A673 (cell line): ENCODE measurements at regions not wholly inside any gene's neighbourhood (a gene's known extent, or its start where the extent isn't known, plus 50 kb on each side); places are given as distances from the start of the nearest gene placed in this dataset.

ENCODE experiments used
- BruUV-seq: library from RNA; stranded (reverse); fragments of 400-500 nt; replicated peaks from 2 replicates; lab custom pipeline; 2021; lab: Mats Ljungman, UMichigan
- CTCF ChIA-PET: fragments of 300-600 bp; sonication (Branson Sonifier 250); formaldehyde crosslinking; loops from one replicate; lab custom pipeline; 2022; ENCODE audit warnings: antibody characterized with exemption; lab: Charles Lee
- POLR2A ChIA-PET: fragments of 300-600 bp; sonication (Branson Sonifier 250); formaldehyde crosslinking; loops from one replicate; lab custom pipeline; 2022; ENCODE audit warnings: antibody characterized with exemption; ENCODE audit not compliant: low non-redundant PET; lab: Charles Lee
- DNase-seq: peaks from one replicate; pipeline ENCODE4 v3.0.0-alpha.2; 2015; ENCODE audit warnings: low spot score
- H3K27ac ChIP-seq: fragments of 200-600 bp; sonication (generic); 2 replicates; pipeline ENCODE4 v1.5.1; 2016; ENCODE audit warnings: mixed run types, low read depth, mild to moderate bottlenecking, mixed read lengths, antibody characterized with exemption, low read length; ENCODE audit not compliant: poor library complexity, severe bottlenecking
- H3K27me3 ChIP-seq: fragments of 200-600 bp; sonication (generic); replicated peaks from 2 replicates; pipeline ENCODE4 v1.6.1; 2017; ENCODE audit warnings: mixed run types, low read depth, mild to moderate bottlenecking, mixed read lengths, antibody characterized with exemption, low read length; ENCODE audit not compliant: insufficient read depth, poor library complexity
- H3K36me3 ChIP-seq: fragments of 200-600 bp; sonication (generic); 2 replicates; pipeline ENCODE4 v1.6.1; 2016; ENCODE audit warnings: mixed run types, mild to moderate bottlenecking, mixed read lengths, antibody characterized with exemption, low read length; ENCODE audit not compliant: insufficient read depth, poor library complexity, severe bottlenecking
- H3K4me1 ChIP-seq: fragments of 200-600 bp; sonication (generic); 2 replicates; pipeline ENCODE4 v1.6.1; 2017; ENCODE audit warnings: mixed run types, mild to moderate bottlenecking, mixed read lengths, antibody characterized with exemption, low read length; ENCODE audit not compliant: insufficient read depth, poor library complexity, severe bottlenecking
- H3K4me3 ChIP-seq: fragments of 200-600 bp; sonication (generic); 2 replicates; pipeline ENCODE4 v1.5.1; 2016; ENCODE audit warnings: low read depth, mixed run types, mild to moderate bottlenecking, mixed read lengths, low read length; ENCODE audit not compliant: poor library complexity, severe bottlenecking
- H3K9me3 ChIP-seq: fragments of 200-600 bp; sonication (generic); 2 replicates; pipeline ENCODE4 v1.6.1; 2016; ENCODE audit warnings: mixed run types, low read depth, mild to moderate bottlenecking, mixed read lengths, antibody characterized with exemption, low read length; ENCODE audit not compliant: poor library complexity, severe bottlenecking
- CTCF ChIP-seq: fragments of 300-800, 200-600 bp; sonication (generic); conservative IDR thresholded peaks from 2 replicates; pipeline ENCODE4 v1.5.1; 2017; ENCODE audit warnings: low read depth, mild to moderate bottlenecking, antibody characterized with exemption, low read length, moderate library complexity, mixed read lengths
- EZH2 ChIP-seq: fragments of 200-600 bp; sonication (generic); IDR thresholded peaks from 2 replicates; pipeline ENCODE4 v1.6.1; 2017; ENCODE audit warnings: borderline replicate concordance, low read depth, mild to moderate bottlenecking, mixed read lengths, antibody characterized with exemption, low read length; ENCODE audit not compliant: poor library complexity, severe bottlenecking
- intact Hi-C: fragments of 100-400 bp; cut with micrococcal nuclease; formaldehyde crosslinking; loops from one replicate; pipeline ENCODE4 v1.10.0; 2022; ENCODE audit not compliant: unreplicated experiment

- TF ChIP-seq CTCF: no peak
- TF ChIP-seq EZH2: no peak
- ChIA-PET CTCF (no interaction called here), POLR2A (no interaction called here)
- H3K4me1 ChIP-seq: no peaks in the 10 kb centered on the region
- H3K27me3 ChIP-seq: no peaks in the 10 kb centered on the region
- peak; percentile 28 for DNase-seq
- H3K9me3 ChIP-seq: peaks cover 7% of the 10 kb centered on the region
- H3K36me3 ChIP-seq: no peaks in the 10 kb centered on the region
- no peak overlapping the region for H3K27ac ChIP-seq
- intact Hi-C loops: no loop called here
- BruUV-seq: no TSS peak
- H3K4me3 ChIP-seq: no peak overlapping the region
Measured at GRCh38 chr10:55369670-55370420, 568.8 kb upstream of the PCDH15 start.

- TF ChIP-seq EZH2 (no peak), CTCF (no peak)
- H3K27ac ChIP-seq: no peak overlapping the region
- no peak overlapping the region for H3K4me3 ChIP-seq
- no peak for DNase-seq
- no TSS peak for BruUV-seq
- CTCF ChIA-PET: no interaction called here
- H3K4me1 ChIP-seq: no peaks in the 10 kb centered on the region
- H3K36me3 ChIP-seq: no peaks in the 10 kb centered on the region
- H3K9me3 ChIP-seq: peaks cover 7% of the 10 kb centered on the region
- intact Hi-C loops: no loop called here
- H3K27me3 ChIP-seq: no peaks in the 10 kb centered on the region
- POLR2A ChIA-PET: no interaction called here
Measured at GRCh38 chr10:55368467-55368866, 567.4 kb upstream of the PCDH15 start.

GRCh38 chr10:55367555-55367954 is 566.5 kb upstream of the PCDH15 start:
- Histone ChIP-seq H3K9me3 (peaks cover 7% of the 10 kb centered on the region), H3K36me3 (no peaks in the 10 kb centered on the region), H3K4me3 (no peak overlapping the region), H3K4me1 (no peaks in the 10 kb centered on the region), H3K27me3 (no peaks in the 10 kb centered on the region), H3K27ac (no peak overlapping the region)
- no TSS peak for BruUV-seq
- intact Hi-C loops: no loop called here
- ChIA-PET CTCF (no interaction called here), POLR2A (no interaction called here)
- no peak for DNase-seq
- no peak for TF ChIP-seq EZH2
- no peak for TF ChIP-seq CTCF
